NCI-H1694 treated with DMSO at 0.1 percent for 48 hours (cell line): ENCODE measurements at regions not wholly inside any gene's neighbourhood (a gene's known extent, or its start where the extent isn't known, plus 50 kb on each side); places are given as distances from the start of the nearest gene placed in this dataset.
A peak's percentile ranks its signal among the peaks of the same experiment; 100 is the strongest.

Experiments
- DNase-seq: peaks from one replicate; lab custom pipeline; 2025; lab: John Stamatoyannopoulos, UW

DNA sequence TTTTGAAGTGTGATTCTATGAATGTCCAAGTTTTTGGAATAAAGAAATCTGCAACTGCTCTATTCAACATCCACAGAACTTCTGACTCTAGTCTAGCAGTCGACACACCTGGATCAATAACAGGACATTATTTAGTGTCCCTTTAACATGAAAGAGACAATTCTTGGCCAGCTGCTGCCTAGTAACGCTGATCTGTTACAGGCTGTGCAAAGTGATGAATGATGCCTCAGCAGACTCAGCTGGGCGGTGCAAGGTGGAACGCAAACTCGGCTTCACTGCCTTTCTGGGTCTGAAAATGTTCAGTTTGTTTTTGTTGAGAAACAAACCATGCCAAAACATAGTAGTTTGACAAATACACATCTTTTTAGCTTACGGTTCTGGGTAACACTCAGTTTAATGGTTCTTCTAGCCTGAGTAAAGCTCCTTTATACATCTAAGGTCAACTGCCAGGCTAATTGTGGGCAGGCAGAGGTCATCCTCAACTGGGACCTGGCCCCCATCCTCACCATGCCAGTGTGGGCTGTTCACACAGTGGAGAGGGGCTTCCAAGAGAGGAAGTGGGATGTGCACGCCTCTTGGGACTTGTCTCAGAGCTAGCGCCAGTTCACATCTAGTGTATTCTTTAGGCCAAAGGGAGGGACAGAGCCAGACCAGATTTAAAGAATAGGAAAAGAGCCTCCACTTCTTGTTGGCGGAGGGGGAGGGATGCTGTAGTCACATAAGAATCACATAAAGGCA lies 879.7 kb downstream of the QKI start:
- no peak for DNase-seq

DNA sequence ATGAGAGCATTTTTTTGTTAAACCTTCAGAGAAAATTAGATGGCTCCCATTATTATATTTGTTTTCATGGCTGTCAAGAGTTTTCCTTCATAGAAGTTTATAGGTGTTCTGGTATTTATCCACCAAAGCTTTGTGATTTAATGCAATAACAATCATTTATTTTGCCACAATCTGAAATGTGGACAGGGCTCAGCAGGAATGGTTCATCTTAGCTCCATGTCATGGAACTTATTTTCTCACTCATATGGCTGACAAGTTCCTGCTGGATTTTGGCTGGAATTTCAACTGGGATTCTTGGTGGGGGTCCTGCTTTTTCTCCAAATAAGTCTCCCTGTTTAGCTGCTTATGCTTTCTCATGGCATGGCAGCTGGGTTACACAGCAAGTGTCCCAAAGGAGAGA lies 876.7 kb downstream of the QKI start:
- no peak for DNase-seq

DNA sequence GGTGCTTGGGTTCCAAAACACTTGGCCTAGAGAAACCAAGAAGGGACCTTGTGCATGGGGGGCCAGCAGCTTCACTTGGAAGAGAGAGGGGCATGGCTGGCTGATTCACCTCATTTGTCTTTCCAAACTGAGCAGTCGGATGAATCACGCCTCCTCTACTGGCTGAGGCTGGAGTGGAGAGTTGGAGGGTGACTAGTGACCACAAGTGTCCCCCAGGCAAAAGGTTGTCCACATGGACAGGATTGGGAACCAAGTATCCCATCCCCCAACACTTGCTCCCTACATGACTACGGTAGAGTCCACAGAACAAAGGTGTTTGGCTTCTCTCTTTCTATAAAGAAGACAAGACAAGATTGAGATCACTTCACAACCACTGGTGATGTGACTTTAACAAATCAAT lies 875.6 kb downstream of the QKI start:
- no peak for DNase-seq

DNA sequence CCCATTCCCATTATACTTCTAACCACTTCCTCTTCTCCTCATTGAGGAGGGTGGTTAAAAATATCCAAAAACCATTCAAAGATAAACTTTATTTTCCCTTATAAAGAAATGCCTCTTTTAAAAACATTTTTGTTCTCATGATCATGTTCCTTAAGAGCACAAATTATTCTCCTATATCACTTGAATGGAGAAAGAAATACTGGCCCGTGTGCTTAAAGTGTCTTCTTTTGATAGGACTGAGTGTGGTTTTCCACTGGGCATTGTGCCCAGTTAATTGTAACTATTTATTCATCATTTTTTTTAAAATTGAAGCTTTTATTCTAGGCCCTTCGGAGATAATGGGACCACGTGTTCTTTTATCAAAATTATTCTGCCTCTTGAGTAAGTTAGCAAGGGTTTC lies 871.5 kb downstream of the QKI start:
- no peak for DNase-seq

DNA sequence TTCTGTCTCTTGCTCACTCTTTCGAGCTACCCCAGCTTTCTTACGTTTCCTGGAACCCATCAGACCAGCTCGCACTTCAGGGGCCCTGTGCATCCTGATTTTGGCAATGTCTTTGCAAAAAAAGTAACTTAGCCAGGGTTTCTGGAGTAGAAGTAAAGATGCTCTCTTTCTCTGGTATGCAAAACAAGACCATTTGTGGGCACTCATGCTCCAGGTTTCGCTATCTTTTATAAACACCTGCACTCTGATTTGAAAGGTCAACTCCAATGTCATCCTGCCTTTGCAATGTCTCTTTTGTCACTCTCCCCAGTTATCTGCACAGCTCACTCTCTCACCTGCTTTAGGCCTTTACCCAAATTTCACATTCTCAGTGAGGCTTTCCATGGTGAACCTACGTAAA lies 869.1 kb downstream of the QKI start:
- no peak for DNase-seq

DNA sequence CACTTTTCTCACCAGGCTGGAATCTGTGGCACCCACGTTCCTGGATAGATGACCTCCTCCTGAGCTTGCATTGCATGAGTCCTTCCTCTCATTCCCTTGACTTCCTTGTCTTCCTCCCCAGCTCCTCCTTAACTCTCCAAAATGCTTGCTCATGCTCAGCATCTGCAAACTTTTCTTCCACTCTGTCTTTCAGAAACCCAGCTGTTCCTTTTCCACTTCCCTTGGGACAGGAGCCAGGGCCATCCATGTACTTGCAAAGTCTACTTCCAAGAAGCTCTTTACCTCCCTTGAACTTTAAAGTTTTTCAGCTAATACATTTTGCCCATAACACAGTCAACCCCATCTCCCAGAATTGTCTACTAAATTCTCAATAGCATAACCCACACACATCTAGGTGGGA lies 861.7 kb downstream of the QKI start:
- DNase-seq: no peak

DNA sequence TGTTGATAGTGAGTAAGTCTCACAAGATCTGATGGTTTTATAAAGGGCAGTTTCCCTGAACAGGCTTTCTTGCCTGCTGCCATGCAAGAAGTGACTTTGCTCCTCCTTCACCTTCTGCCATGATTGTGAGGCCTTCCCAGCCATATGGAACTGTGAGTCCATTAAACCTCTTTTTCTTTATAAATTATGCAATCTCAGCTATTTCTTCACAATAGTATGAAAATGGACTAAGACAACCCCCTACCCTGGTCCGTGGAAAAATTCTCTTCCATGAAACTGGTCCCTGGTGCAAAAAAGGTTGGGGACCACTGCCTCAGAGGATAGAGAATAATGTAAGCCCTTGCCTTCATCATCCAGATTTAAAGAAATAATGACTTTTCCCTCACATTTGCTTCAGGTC lies 861.3 kb downstream of the QKI start:
- DNase-seq: no peak

DNA sequence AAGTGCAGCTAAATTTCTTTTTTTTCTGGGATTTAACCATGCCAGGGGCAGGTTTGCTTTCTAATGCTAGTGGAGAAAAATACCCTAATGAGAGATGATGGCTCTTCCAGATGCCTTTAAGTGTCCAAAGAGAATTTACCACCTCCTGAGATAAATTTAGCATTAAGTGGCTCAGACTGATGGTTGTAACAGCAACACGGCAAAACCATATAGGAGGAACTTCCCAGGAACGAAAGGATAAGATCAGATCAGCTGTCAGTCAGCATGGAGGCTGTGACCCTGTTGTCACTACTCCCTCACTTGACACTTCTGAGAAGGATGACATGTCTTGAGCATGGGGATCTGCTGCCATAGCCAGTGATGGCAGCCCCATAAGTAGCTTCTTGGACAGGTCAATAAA lies 860.0 kb downstream of the QKI start:
- no peak for DNase-seq

DNA sequence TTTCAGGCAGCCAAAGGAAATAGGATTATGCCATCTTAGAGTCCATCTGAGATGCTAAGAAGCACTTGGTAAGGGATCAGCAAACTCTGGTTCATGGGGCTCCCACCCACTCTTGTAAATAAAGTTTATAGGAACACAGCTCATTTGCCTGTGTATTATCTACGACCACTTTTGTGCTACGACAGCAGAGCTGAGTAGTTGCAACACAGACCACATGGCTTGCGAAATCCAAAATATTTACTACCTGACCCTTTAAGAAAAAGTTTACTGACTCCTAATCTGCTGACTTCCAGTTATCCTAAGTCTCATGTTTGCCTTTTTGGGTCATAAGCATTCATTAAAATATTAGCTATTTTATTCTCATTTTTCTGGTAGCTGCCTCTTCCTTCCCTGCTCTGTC lies 859.0 kb downstream of the QKI start:
- no peak for DNase-seq

DNA sequence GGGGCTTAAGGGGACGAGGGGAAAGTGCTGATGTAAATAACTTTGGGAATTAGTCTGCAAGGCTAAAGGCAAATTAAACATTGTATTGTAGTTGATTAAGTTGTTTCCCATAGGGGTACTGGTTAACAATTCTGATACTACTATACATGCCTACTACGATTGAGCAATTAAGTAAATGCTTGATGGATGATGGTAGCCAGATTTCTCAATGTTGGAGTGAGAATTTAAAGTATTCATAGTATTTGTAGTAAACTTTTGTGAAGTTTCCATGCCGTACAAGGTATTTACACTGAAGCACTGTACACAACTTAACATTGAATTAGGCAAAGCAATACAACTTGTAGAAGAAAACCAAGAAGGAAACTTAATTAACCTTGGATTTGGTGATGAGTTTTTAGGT lies 852.3 kb downstream of the QKI start:
- DNase-seq: no peak

DNA sequence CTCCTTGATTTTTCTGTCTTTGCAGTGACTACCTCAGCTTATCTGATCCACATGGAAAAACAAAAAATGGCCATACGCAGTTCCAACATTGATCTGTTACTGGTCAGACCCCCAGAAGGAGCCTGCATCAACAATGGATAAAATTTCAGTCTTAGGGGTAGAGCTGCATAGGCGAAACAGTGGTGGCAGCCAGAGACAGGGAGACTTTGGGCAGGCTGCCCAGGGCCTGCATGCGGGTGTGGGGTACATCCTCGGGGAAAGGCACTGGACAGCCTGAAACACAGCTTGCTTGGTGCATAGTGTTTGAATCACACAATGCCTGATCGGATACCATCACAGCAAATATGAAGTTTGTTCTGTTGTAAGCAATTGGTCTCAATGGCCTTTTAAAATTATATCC lies 847.8 kb downstream of the QKI start:
- DNase-seq: no peak

DNA sequence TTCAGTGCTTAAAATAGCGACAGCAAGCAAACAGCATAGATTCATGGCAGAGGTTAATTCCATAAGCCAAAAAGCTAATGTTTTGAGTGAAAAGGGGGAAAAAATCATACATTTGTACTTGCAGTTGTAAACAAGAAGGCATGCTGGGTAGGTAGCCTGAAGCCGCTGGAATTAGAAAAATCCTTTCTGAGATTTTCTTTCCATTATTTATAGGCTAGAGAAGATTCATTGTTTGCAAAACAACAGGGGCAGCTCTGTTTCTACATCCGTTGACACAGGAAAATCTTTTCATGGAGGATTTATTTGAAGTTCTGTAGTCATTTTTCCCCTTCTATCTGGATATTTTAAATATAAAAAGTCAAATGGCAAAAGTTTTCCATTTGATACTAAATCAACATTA lies 843.9 kb downstream of the QKI start:
- no peak for DNase-seq

DNA sequence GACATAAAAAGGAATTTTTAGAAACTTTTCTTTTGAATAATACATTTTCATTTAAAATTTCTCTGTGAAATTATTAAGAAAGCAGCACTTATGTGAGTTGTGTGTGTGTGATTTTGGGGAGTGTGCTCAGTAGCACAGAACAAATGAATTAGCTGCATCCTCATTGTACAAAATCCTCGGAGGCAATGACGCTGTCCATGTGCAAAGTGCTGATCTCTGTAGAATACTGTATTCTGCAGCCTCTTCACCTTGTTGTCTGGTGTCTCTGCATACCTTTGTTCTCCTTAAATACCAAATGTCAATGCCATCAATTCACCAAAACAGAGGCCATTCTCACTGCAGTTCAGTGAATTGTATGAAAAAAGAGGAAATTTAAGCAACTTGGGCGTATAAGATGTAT lies 838.4 kb downstream of the QKI start:
- no peak for DNase-seq

DNA sequence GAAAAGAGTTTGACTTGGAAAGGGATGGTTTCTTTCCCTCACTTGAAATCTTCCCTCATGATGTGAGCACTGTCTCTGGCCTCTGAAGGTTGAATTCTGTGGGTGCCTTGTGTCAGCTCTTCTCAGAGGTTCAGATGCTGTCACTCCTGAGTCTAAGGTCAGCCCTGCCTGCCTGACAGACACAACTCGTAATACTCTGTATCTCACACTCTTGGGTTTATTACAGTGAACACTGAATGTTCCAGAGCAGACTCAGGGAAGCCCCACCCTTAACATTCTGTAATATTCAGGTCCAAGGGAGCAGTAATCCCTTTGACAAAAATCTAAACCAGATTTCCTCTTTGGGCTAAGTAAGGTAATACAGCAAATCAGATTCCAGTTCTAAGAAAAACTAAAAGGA lies 837.8 kb downstream of the QKI start:
- DNase-seq: no peak

DNA sequence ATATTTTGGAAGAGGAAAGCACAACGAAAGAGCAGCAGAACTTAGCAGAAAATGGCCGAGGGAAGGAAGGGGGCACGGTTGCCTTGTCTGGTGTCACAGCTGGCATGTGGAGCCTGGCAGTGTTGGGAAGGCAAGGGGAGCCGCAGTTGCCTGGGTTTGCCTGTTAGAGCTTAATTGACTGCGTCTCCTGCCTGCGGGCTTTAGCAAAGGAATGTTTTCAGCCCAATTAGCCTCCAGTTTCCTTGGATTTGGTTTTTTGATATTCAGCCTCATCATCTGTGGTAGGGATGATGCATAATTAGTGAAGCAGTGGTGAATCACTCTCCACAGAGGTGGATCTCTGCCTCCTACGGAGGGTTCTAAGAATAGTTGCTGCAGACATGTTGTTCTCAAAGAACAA lies 832.6 kb downstream of the QKI start:
- no peak for DNase-seq

DNA sequence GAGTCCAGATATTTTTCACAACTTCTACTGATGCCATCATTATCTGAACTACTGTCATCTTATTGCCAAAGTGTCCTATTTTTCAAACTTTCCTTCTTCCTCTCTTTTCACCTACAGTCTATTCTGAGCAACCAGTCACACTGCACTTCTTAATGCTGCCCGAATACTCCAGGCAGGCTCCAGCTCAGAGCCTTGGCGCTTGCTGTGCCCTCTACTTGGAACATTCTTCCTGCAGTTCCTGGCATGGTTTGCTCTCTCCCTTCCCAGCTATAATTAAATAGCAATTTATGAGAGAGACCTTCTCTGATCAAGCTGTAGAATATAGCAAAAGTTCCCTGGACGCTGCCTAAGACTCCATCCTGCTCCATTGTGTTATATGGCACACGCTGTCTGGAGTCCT lies 831.6 kb downstream of the QKI start:
- DNase-seq: no peak

DNA sequence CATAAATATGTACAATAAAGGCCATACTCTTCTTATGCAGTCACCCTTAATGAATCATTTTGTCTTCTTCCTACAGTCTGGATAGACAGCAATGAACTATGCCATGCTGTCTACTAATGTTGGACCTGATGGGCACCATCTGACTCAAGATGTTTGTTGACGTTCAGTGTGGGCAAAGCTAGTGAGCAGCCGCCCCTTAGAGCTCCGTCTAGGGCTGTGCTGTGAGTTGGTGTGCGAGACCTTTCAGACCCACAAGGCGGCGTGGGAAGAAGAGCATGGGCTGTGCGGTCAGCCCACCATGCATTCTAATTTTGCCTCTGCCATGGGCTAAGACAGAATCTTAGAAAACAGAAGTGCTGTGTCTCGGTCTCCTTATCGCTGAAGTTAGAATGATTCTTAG lies 829.4 kb downstream of the QKI start:
- no peak for DNase-seq

DNA sequence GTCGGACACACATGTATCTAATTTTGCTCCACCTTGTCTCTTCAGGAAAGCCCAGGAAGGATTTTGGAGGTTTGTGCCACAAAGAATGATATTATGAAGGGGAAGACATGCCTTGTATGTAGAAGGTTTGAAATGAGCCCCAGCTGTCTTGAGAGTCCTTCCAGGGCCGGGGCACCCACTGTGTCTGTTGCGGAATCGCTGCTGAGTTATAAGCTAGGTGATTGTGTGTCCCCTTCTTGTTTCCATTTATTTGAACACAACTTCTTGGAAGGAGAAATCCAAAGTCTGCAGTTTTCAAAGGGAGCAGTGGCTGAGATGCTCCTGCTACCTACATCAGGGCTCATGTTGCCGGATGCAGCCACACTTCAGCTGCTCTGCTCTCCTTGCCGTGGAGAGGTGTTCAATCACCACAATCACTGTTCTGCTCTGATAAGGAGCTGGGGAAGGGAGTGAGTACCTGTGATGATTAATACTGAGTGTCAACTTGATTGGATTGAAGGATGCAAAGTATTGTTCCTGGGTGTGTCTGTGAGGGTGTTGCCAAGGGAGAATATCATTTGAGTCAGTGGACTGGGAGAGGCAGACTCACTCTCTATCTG lies 828.6 kb downstream of the QKI start:
- no peak for DNase-seq

DNA sequence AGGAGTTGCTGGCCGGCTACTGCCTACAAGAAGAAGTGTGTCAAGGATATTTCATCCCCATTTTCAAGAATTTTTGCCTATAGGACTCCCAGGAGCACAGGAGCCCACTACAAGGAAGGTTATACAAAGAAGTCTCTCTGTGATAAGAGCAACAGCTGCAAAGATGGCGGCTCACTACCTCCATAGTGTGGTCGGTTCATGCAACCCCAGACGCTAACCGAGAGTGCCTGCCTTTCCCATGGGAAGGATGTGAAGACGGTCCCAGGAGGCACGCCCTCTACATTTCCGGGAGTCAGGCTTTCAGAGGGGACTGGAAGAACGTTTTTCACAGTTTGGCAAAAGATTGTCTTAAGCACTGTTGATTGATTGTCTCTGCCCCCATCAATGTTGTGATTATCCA lies 816.3 kb downstream of the QKI start:
- DNase-seq: no peak

DNA sequence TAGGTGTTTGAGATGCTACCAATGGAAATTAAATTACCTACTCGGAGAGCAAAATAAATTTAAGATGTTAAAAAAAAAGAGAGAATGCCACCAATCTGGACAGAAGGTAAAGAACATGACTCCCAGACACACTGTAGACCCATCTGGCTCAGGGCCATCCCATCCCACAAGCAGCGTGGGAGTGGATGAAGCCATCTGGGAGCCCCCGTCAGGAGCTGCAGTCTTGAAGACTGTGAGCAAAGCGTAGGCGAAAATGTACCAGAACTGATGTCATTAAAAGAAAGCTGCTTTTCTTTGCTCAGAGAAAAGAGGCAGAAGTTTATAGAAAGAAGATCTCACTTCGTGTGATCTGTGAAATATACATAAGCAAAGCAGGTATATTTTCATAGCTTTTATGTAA lies 815.7 kb downstream of the QKI start:
- no peak for DNase-seq

DNA sequence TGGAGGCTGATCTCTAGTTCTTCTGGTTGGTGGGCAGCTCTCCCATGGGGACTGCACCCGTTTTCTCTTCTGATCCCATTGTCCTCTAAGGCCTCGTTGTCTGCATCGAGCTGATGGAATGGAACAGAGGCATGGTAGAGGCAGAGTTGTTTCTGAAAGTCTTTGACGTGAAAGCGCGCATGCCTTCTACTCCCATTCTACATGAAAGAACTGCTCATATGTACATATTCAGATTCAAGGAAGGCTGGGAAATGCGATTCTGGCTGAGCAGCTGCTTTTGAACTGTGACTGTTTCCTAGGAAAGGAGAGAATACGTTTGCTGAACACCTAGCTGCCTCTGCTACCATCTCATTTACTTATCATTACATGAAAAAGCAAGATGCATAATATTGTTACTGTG lies 815.2 kb downstream of the QKI start:
- no peak for DNase-seq

DNA sequence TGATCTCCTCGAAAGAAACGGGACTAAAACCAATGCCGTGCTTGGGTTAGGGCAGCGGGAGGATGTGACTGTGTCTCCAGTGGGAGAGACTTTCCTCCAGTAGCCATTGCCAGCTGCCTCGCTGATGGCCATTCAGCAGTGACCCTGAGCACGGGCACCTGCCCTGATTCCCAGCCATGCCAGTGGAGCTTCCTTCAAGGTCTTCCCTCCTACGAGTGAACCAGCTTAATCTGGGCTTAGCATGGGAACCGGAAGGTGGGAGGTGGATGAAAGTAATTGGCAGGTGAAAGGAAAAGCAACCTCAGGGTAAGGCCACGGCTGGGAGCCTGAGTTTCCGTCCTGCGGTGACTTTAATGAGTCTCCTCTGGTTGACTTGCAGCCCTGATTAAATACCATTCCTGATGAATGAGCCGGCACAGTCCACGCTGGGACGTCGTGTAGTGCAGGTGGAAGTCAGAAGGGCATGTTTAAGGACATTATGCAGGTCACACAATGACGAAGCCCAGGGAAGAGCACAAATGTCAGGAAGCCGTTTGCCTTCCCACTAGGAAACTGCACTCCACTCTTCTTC lies 813.5 kb downstream of the QKI start:
- no peak for DNase-seq

DNA sequence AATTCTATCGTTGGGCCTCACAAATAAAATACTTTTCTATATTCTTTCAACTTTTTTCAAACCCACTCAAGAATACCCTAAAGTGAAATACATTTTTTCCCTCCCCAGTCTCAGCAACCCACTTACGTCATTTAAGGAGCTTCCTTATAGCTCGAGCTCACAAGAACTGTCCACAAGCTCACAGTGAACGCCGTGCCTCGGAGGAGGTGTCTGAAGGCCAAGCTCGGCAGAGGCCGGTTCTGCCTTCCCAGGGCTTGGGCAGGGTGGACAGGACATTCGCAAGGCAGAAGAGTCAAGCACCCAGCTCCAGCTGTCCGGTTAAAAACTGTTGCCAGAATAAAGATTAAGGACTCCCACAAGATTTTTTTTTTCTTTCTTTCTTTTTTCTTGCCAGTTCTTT lies 802.3 kb downstream of the QKI start:
- DNase-seq: no peak

DNA sequence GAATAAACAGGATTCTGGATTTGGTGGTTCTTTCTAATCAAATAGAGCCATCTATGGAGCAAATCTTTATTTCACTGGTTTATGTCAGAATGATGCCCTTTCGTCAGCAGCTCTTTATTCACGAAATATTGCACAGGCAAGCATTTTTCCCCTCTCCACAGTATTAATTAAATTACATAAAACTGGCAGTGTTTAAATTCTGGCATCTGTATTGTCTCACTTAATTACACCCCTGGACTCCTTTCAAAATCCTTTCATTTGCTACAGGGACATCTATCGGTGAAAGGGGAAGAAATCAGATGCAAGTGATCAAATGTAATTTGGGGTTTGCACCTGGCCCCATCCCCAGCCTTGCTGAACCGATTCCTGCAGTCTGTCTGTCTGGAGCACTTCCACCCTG lies 801.9 kb downstream of the QKI start:
- DNase-seq: peak; percentile 31
